IMR-90 (cell line): ENCODE measurements at regions not wholly inside any gene's neighbourhood (a gene's known extent, or its start where the extent isn't known, plus 50 kb on each side); places are given as distances from the start of the nearest gene placed in this dataset.

Experiments
- ATAC-seq: fragments of 200-7000 bp; cut with Tn5 transposase; 2 replicates; pipeline ENCODE4 v1.9.1; 2020; ENCODE audit warnings: low read depth, mild to moderate bottlenecking, moderate library complexity
- BruUV-seq: library from RNA; stranded (reverse); fragments of 400-500 nt; replicated peaks from 2 replicates; lab custom pipeline; 2021; lab: Mats Ljungman, UMichigan
- CTCF ChIA-PET: fragments of 300-600 bp; formaldehyde crosslinking; extraction: SDS; loops from one replicate; lab custom pipeline; 2021; ENCODE audit warnings: antibody characterized with exemption; lab: Yijun Ruan, JAX
- POLR2A ChIA-PET: fragments of 300-600 bp; sonication (Branson Sonifier 250); formaldehyde crosslinking; loops from one replicate; lab custom pipeline; 2022; ENCODE audit warnings: antibody characterized with exemption; ENCODE audit not compliant: unreplicated experiment; lab: Charles Lee
- DNase-seq: peaks from one replicate; pipeline ENCODE4 v3.0.0; 2013
- H2AFZ ChIP-seq: replicated peaks from 2 replicates; pipeline ENCODE3; 2013; ENCODE audit warnings: low read length, mild to moderate bottlenecking; ENCODE audit not compliant: poor library complexity
- H2AK5ac ChIP-seq: 2 replicates; pipeline ENCODE4 v1.6.1; 2013; ENCODE audit warnings: low read depth, low read length, inconsistent platforms
- H2AK9ac ChIP-seq: replicated peaks from 2 replicates; pipeline ENCODE3; 2013; ENCODE audit warnings: mild to moderate bottlenecking, low read depth, low read length, moderate library complexity; ENCODE audit not compliant: poor library complexity
- H2BK120ac ChIP-seq: 2 replicates; pipeline ENCODE4 v1.6.1; 2013; ENCODE audit warnings: low read depth, low read length, inconsistent platforms
- H2BK15ac ChIP-seq: 3 replicates; pipeline ENCODE4 v1.6.1; 2013; ENCODE audit warnings: low read depth, low read length, inconsistent platforms
- H2BK20ac ChIP-seq: 2 replicates; pipeline ENCODE4 v1.6.1; 2013; ENCODE audit warnings: low read depth, mild to moderate bottlenecking, inconsistent platforms, low read length, moderate library complexity
- H2BK5ac ChIP-seq: 2 replicates; pipeline ENCODE4 v1.6.1; 2013; ENCODE audit warnings: mild to moderate bottlenecking, low read depth, low read length, inconsistent platforms; ENCODE audit not compliant: poor library complexity, severe bottlenecking
- H3K14ac ChIP-seq: replicated peaks from 2 replicates; pipeline ENCODE4 v1.6.1; 2013; ENCODE audit warnings: low read depth, low read length, inconsistent platforms
- H3K18ac ChIP-seq: 2 replicates; pipeline ENCODE4 v1.6.1; 2013; ENCODE audit warnings: low read depth, low read length, control low read depth
- H3K23ac ChIP-seq: 2 replicates; pipeline ENCODE4 v1.6.1; 2013; ENCODE audit warnings: low read depth, low read length, inconsistent platforms
- H3K27ac ChIP-seq: 2 replicates; pipeline ENCODE4 v1.5.1; 2013; ENCODE audit warnings: mild to moderate bottlenecking, control low read depth, low read length; ENCODE audit not compliant: insufficient read depth
- H3K27me3 ChIP-seq: 2 replicates; pipeline ENCODE4 v1.6.1; 2013; ENCODE audit warnings: low read length; ENCODE audit not compliant: control insufficient read depth, insufficient read depth
- H3K36me3 ChIP-seq: 2 replicates; pipeline ENCODE4 v1.6.1; 2013; ENCODE audit warnings: low read length, mixed read lengths; ENCODE audit not compliant: control insufficient read depth, insufficient read depth
- H3K4ac ChIP-seq: 2 replicates; pipeline ENCODE4 v1.6.1; 2013; ENCODE audit warnings: low read depth, low read length, inconsistent platforms
- H3K4me1 ChIP-seq: 2 replicates; pipeline ENCODE4 v1.6.1; 2013; ENCODE audit warnings: low read length, mixed read lengths; ENCODE audit not compliant: control insufficient read depth, insufficient read depth
- H3K4me2 ChIP-seq: 2 replicates; pipeline ENCODE4 v1.6.1; 2013; ENCODE audit warnings: low read depth, mild to moderate bottlenecking, control low read depth, low read length, moderate library complexity
- H3K4me3 ChIP-seq: 2 replicates; pipeline ENCODE4 v1.5.1; 2013; ENCODE audit warnings: low read depth, mild to moderate bottlenecking, control low read depth, low read length, moderate library complexity; ENCODE audit not compliant: insufficient read depth
- H3K56ac ChIP-seq: 2 replicates; pipeline ENCODE4 v1.6.1; 2013; ENCODE audit warnings: low read length, inconsistent platforms; ENCODE audit not compliant: insufficient read depth; ENCODE audit errors: extremely low read depth
- H3K79me1 ChIP-seq, 2 experiments: 2 replicates each; pipeline ENCODE4 v1.6.1; 2013; ENCODE audit warnings: low read length in 2 of 2, inconsistent platforms in 1 of 2, low read depth in 1 of 2
- H3K9ac ChIP-seq: 2 replicates; pipeline ENCODE4 v1.6.1; 2013; ENCODE audit warnings: low read depth, low read length, control low read depth
- H3K9me1 ChIP-seq: 2 replicates; pipeline ENCODE4 v1.6.1; 2013; ENCODE audit warnings: low read length, inconsistent platforms; ENCODE audit not compliant: insufficient read depth
- H3K9me3 ChIP-seq: 2 replicates; pipeline ENCODE4 v1.6.1; 2013; ENCODE audit warnings: low read length; ENCODE audit not compliant: control insufficient read depth, insufficient read depth
- H4K20me1 ChIP-seq: 2 replicates; pipeline ENCODE4 v1.6.1; 2013; ENCODE audit warnings: low read length, inconsistent platforms; ENCODE audit not compliant: insufficient read depth
- H4K5ac ChIP-seq: 2 replicates; pipeline ENCODE4 v1.6.1; 2013; ENCODE audit warnings: mild to moderate bottlenecking, low read depth, low read length, control low read depth
- H4K8ac ChIP-seq, 2 experiments: 2 replicates each; pipeline ENCODE4 v1.6.1; 2013; ENCODE audit warnings: low read depth in 2 of 2, low read length in 2 of 2, control low read depth in 1 of 2, inconsistent platforms in 1 of 2
- H4K91ac ChIP-seq: 2 replicates; pipeline ENCODE4 v1.6.1; 2013; ENCODE audit warnings: low read depth, low read length, inconsistent platforms; ENCODE audit not compliant: insufficient read depth
- BHLHE40 ChIP-seq: fragments of 150-350 bp; IDR thresholded peaks from 2 replicates; pipeline ENCODE4 v1.6.1; 2016; ENCODE audit warnings: mild to moderate bottlenecking, low read depth, low read length
- CEBPB ChIP-seq: IDR thresholded peaks from 2 replicates; pipeline ENCODE4 v1.6.1; 2012; ENCODE audit warnings: low read depth, low read length, improper control_type of control experiment
- CHD1 ChIP-seq: IDR thresholded peaks from 2 replicates; pipeline ENCODE4 v1.6.1; 2012; ENCODE audit warnings: low read depth, low read length, improper control_type of control experiment
- CTCF ChIP-seq: conservative IDR thresholded peaks from 2 replicates; pipeline ENCODE4 v1.5.1; 2012; ENCODE audit warnings: mild to moderate bottlenecking, low read depth, low read length, improper control_type of control experiment
- ELK1 ChIP-seq: fragments of 150-350 bp; IDR thresholded peaks from 2 replicates; pipeline ENCODE4 v1.6.1; 2016; ENCODE audit warnings: low read depth, mild to moderate bottlenecking, low read length, moderate library complexity, borderline replicate concordance
- MAFK ChIP-seq: IDR thresholded peaks from 2 replicates; pipeline ENCODE4 v1.6.1; 2012; ENCODE audit warnings: low read depth, low read length, improper control_type of control experiment
- MAZ ChIP-seq: IDR thresholded peaks from 2 replicates; pipeline ENCODE4 v1.6.1; 2012; ENCODE audit warnings: low read depth, mild to moderate bottlenecking, low read length, improper control_type of control experiment, moderate library complexity, borderline replicate concordance
- MXI1 ChIP-seq: IDR thresholded peaks from 2 replicates; pipeline ENCODE4 v1.6.1; 2012; ENCODE audit warnings: low read depth, mild to moderate bottlenecking, low read length, moderate library complexity, borderline replicate concordance
- NFE2L2 ChIP-seq: fragments of 150-350 bp; IDR thresholded peaks from 2 replicates; pipeline ENCODE4 v1.6.1; 2016; ENCODE audit warnings: low read depth, mild to moderate bottlenecking, low read length
- POLR2A ChIP-seq: IDR thresholded peaks from 2 replicates; pipeline ENCODE4 v1.6.1; 2012; ENCODE audit warnings: mild to moderate bottlenecking, low read depth, low read length
- RAD21 ChIP-seq: IDR thresholded peaks from 2 replicates; pipeline ENCODE4 v1.6.1; 2012; ENCODE audit warnings: low read length, improper control_type of control experiment
- RCOR1 ChIP-seq: IDR thresholded peaks from 2 replicates; pipeline ENCODE4 v1.6.1; 2012; ENCODE audit warnings: mild to moderate bottlenecking, low read length, improper control_type of control experiment; ENCODE audit not compliant: insufficient replicate concordance
- RFX5 ChIP-seq: IDR thresholded peaks from 2 replicates; pipeline ENCODE4 v1.8.0; 2012; ENCODE audit warnings: low read depth, mild to moderate bottlenecking, low read length, moderate library complexity
- WGBS, 2 experiments: methylation state at CpG; one replicate each; pipeline versions ENCODE4 v1.1.5 to v1.1.7; 2013; ENCODE audit warnings: missing lambda C conversion rate in 2 of 2; ENCODE audit not compliant: insufficient read length in 1 of 2; ENCODE audit errors: extremely low coverage in 2 of 2; 5-methylcytosine and 5-hydroxymethylcytosine counted together
- dilution Hi-C: fragments of 300-500 bp; cut with HindIII; formaldehyde crosslinking; loops from one replicate; pipeline ENCODE4 v1.14.3; 2018; ENCODE audit warnings: low sequenced_read_pairs; ENCODE audit not compliant: unreplicated experiment
- in situ Hi-C: fragments of 300-500 bp; cut with MboI; formaldehyde crosslinking; loops from 3 replicates; pipeline ENCODE4 v1.14.3; 2019; ENCODE audit warnings: low sequenced_read_pairs, inconsistent platforms, mixed read lengths
- intact Hi-C: fragments of 100-400 bp; cut with micrococcal nuclease; formaldehyde crosslinking; loops from 2 replicates; pipeline ENCODE4 v1.10.0; 2022

GRCh38 chr6:213284-213683 is 79.0 kb upstream of the DUSP22 start:
- Histone ChIP-seq H2BK5ac (no peak overlapping the region), H3K9me3 (peaks cover 2% of the 10 kb centered on the region; the same call in 1 of the 2 replicates), H2BK120ac (no peak overlapping the region), H2BK15ac (no peak overlapping the region), H3K36me3 (no peaks in the 10 kb centered on the region), H4K8ac (no peak overlapping the region), H4K91ac (no peak overlapping the region), H3K23ac (no peak overlapping the region), H3K27ac (no peak overlapping the region), H3K4me3 (no peak overlapping the region), H3K18ac (no peak overlapping the region), H2AK9ac (no peak overlapping the region), H3K4me2 (no peak overlapping the region), H3K27me3 (peaks cover 30% of the 10 kb centered on the region; the same call in 1 of the 2 replicates), H3K9me1 (no peaks in the 10 kb centered on the region), H3K9ac (no peak overlapping the region), H3K4me1 (no peaks in the 10 kb centered on the region), H2BK20ac (no peak overlapping the region), H3K56ac (no peak overlapping the region), H3K14ac (no peak overlapping the region), H3K4ac (no peak overlapping the region), H2AFZ (no peak overlapping the region), H3K79me1 (no peaks in the 10 kb centered on the region), H4K5ac (no peak overlapping the region), H2AK5ac (no peak overlapping the region), H4K20me1 (no peaks in the 10 kb centered on the region)
- CTCF ChIA-PET, result no interaction called here
- BruUV-seq, result no TSS peak
- WGBS, 2 experiments, result 67% methylated on average over 3 of the region's 4 CpGs; no CpG with 5 or more reads in 1 of the 2 experiments
- POLR2A ChIA-PET, result no interaction called here
- no peak for DNase-seq
- TF ChIP-seq MAZ (no peak), CHD1 (no peak), CTCF (no peak), ELK1 (no peak), RFX5 (no peak), BHLHE40 (no peak), POLR2A (no peak), NFE2L2 (no peak), CEBPB (no peak), MXI1 (no peak), RAD21 (no peak), MAFK (no peak), RCOR1 (no peak)
- no peak for ATAC-seq
- in situ Hi-C loops (no loop called here), dilution Hi-C loops (no loop called here), intact Hi-C loops (no loop called here)
